Gastrocnemius medialis (tissue), 4 donors: ENCODE measurements at regions not wholly inside any gene's neighbourhood (a gene's known extent, or its start where the extent isn't known, plus 50 kb on each side); places are given as distances from the start of the nearest gene placed in this dataset.

Source experiments
- CTCF ChIP-seq, 5 experiments: fragments of 450-650 bp in 3 of 5; fragments of 200-600 bp in 2 of 5; sonication (generic) in 2 of 5; IDR thresholded peaks in 4 of 5; conservative IDR thresholded peaks in 1 of 5; 1 replicate in 4 of 5; 2 replicates in 1 of 5; pipeline ENCODE4 v1.5.1; 2016 to 2019; ENCODE audit warnings: antibody characterized with exemption in 5 of 5, mild to moderate bottlenecking in 3 of 5, moderate library complexity in 3 of 5
- POLR2A ChIP-seq, 2 donors: fragments of 450-650 bp; IDR thresholded peaks; one replicate each; pipeline ENCODE4 v1.6.1; 2017; ENCODE audit warnings: antibody characterized with exemption in 2 of 2, mild to moderate bottlenecking in 2 of 2, moderate library complexity in 2 of 2

DNA sequence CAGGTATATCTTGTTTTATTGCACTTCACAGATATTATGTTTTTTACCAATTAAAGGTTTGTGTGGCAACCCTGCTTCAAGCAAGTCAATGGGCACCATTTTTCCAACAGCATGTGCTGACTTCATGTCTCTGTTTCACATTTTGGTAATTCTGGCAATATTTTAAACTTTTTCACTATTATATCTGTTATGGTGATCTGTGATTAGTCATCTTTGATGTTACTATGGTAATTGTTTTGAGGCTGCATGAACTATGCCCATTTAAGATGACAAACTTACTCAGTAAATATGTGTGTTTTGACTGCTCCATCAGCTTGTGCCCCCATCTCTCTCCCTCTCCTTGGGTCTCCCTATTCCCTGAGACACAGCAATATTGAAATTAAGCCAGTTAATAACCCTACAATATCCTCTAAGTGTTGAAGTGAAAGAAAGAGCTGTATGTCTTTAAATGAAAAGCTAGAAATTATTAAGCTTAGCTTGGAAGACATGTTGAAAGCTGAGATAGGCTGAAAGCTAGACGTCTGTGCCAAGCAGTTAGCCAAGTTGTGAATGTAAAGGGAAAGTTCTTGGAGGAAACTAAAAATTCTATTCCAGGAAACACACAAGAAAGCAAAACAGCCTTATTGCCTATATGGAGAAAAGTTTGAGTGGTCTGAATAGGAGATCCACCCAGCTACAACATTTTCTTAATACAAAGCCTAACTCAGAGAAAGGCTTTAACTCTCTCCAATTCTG lies 365.1 kb downstream of the ATP23 start:
- TF ChIP-seq CTCF (IDR thresholded peaks at IDR 0.05 in 4 of 5, conservative IDR thresholded peaks at IDR 0.05 in 1 of 5), result no peak
- TF ChIP-seq POLR2A (IDR thresholded peaks at IDR 0.05), result no peak
